ENCODE measurements at regions not wholly inside any gene's neighbourhood (a gene's known extent, or its start where the extent isn't known, plus 50 kb on each side); places are given as distances from the start of the nearest gene placed in this dataset.

DNA sequence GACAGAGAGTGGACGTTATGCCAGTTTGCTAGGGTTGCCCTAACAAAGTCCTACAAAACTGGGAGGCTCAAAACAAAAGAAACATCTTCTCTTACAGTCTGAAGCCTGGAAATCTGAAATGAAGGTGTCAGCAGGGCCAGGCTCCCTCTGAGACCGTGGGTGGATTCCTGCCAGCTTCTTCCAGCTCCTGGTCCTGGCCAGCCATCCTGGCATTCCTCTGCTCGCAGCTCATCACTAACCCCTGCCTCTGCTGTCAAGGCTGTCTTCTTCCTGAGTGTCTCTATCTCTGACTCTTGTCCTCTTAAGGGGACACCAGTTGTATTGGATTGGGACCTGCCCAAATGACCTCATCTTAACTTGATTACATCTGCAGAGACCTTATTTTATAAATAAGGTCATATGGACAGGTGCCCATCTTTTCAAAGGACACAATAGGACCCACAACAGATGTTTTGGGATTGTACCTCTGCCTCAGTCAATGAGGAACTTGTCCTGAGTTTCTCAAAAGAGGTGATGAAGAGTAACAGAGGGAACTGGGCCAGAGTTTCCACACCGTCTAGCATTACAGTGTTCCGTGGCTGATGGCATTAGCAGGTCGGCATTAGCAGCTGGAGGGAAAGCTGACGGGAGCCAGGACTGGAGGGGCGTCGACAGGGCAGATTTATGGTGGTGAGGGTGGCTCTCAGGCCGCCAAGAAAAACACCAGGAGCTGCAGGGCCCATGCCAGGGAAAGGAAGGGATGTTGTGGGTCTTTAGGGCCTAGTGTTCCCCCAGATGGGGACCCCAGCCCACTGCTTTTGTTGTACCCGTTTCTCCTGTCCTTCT is 157.3 kb downstream of the TBXT start:
- DNase-seq (ENCODE audit: low spot score): no peak

DNA sequence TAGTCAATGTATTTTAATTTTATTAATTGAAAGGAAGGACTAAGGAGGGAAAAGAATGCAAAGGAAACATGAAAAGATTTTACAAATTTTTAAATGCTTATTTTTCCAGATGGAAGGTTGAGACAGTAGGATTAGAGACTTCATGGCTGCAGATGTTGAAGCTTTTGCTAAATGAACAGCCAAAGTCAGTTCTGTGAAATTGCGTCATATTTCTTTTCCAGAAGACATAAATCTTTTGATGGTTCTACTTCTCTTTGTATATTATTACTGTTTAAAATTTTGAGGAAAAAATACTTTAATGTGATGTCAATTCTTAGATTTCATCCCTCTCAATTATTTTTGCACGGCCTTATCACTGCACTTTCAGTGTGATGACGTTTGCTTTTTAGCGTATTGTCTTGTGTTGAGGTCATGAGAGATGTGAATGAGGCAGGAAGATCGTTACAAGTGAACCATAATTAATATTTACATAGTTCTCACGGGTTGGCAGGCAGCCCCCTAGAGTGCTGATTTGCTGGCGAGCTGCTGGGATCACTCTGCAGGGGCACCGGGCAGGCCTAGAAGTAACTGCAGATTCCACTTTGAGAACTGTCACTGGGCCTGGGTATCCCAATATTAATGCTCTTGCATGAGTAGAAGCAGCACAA is 158.1 kb downstream of the TBXT start:
- DNase-seq (ENCODE audit: low spot score): no peak

DNA sequence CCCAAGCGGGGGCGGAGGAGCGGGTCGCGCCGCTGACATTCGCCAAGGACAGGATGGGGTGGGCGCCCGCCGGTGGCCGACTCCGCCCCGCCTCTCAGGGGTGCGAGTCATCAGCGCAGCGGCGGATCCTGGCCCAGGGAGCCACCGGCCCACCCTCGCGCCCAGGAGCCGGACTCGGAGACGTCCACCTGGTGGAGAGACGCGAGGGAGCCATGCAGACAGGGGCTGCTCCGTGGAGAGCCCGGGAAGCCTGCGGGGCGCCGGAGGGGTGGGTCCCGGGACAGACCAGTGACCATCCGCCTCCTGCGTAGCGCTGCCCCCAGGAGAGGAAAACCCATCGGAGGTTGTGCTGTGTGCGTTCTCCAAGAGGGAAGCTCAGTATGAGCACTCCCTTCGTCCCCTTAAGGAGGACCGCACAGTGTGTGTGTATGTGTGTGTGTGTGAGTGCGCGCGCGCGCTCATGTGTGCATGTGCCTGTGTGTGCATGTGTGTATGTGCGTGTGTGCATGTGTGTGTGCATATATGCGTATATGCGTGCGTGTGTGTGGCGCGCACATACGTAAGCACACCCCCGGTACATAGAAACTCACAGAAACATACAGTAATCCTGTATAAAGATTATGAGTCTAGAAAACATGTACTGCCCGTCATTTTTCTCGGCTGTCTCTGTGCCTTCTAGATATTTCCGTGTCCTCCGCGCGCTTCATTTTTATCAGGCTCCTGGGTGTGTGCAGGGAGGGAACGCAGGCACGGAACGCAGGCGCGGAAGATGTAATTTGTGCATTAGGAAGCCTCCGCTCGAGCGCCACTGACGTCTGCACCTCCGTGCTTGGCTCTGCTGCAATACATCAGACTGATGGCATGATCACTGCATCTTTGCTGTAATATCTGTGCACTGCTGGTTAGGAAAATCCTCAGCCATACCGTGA is 158.9 kb downstream of the TBXT start:
- DNase-seq (ENCODE audit: low spot score): no peak

DNA sequence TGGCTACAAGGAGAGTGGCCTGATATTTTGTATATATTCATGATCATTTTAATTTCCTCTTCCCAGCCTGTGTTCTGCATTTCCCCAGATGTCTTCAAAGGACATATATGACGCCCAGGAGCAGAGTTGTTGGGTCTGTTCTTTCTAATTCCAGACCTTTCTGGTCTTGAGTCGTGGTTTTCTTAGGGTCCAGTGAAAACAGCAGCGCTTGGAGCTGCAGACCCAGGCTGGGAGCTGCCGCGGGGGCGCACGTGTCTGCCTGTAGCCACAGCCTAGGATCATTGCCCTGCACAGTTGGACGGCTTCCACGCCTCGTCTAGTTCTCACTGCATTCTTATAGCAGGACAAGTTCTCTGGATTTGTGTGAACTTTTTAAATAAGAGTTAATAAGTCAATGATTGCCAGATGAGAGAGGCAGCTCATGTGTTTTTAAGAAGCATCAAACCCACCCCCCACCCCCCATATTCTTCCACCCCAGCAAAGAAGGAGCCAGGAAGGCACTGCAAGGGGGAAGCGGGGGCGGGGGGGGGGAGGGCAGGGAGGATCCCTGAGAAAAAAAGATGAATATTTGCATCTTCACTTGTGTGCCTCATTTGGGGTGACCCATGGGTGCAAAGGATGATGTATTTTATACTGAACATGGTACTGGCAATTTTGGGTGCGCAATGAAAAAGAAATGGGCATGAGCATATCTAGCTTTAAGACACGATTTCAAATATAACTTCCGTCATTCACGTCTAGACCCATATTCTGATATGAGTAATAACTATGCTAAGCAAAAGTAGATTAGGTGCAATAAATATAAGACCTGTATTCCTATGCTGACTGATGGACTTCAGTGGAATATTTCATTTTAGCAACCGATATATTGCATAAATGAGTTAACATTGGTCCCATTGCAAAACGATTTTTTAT is 160.0 kb downstream of the TBXT start:
- peak; percentile 50 for DNase-seq (ENCODE audit: low spot score)

DNA sequence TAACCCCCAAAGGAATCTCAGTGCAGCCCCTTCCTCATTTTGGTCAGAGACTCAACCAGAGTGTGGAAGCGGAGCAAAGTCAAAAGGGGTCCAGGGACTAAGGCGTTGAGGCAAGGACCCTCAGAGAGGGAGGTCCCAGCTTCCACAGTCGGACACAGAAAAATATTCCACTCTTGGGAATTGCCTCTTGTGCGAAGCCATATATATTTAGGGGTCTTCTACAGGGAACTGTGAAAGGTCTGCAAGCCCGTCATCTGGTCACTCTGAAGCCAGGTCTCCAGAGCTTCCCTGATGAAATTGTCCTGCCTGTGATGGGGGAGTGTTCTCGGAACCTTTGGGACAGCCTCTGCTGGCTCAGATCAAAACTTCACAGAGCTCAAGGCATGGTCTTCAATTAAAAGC is 160.8 kb downstream of the TBXT start:
- no peak for DNase-seq (ENCODE audit: low spot score)

DNA sequence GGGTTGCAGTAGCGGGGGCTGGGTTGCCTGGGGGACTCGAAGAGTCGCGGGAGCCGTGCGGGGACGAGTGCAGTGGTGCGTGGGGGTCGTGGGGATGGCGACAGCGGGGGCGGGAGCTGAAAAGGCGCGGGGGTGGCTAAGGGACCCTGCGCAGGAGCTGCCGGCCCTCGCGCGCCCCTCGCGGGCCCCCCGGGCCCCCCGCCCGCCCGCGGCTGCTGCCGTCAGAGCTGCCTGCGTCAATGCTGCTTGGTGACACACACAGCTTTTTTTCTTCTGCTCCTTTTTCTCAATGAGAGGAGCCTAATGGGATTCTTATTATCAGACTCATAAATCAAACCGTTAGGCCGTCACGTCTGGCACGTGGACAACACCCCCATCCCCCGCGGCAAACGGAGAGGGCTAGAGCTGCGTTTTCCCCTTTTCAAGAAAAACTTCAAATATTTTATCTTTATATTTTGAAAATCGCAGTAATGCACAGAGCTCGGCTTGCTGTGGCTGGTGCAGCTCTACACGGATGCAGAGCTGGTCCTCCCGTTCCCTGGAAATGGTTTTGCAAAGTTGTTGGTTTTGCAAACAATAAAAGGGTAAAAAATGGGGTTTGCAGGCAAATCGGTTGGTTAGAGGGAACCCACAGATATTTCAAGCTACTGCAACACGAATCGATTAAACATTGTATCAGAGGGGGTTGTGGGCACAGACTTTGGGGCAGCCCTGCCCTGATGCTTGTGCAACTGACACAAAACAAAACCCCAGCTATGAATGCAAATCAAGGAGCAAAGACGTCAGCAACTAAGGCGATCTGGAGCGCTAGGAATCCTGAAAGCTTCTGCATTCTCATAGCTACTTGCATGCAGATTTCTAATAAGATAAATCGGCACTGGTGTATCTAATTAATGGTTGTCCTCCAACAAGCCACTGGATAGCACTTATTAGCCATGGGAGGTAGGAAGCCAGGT is 161.4 kb downstream of the TBXT start:
- peak; percentile 62 for DNase-seq (ENCODE audit: low spot score)

DNA sequence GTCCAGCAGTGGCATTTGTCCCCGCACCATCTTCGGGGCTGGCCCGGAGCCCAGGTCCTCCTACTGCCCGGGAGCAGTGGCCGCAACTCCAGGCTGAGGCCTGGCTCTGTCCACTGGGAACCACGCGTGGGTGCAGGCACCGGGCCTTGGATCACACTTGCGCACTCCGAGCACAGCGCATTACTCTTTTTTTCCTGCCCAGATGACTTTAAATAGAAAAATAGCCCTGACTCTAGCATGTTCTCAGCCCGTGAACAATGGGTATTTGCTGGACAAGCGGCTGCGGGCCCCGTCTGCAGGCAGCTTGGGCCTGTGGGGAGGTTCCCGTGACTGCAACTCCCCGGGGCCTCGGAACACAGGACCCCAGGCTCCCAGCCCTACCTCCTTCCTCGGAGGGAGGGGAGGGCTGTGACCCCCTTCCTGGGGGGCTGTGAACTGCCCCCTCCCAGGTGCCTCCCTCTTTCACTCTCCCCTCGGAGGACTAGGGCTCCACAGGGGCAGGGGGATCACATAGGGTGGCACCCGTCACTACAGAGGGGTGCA is 162.2 kb downstream of the TBXT start:
- no peak for DNase-seq (ENCODE audit: low spot score)

DNA sequence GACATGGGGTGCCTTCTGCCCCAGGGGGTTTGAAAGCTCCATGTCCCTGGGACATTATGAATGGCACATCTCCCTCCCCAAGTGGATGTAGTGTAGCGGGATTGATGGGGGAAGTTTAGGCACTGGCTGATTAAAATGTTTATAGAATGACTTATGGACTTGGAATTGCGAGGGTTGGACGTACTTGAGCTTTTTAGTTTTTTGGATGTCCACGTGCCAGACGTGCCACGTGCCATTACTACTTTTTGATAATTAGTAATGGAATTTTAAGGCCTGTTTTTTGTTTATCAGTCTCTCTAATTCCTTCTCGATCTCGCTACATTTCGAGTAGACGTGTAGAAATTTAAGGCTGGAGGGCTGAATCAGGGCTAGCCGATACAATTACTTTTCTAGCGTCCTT is 162.8 kb downstream of the TBXT start:
- DNase-seq (ENCODE audit: low spot score): no peak

DNA sequence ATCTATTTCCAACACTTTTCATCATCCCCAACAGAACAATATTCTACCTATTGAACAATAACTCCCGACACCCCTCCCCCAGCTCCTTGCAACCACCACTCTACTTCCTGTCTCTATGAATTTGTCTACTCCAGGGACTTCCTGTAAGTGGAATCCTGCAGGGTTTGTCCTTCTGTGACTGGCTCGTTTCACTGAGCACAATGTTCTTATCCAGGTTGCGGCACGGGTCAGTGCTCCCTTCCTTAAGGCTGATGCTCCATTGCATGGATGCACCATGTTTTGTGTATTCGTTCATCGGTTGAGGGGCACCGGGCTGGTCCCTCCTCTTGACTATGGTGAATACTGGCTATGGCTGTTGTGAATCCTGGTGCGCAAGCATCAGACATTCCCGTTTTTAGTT is 163.2 kb downstream of the TBXT start:
- DNase-seq (ENCODE audit: low spot score): no peak

DNA sequence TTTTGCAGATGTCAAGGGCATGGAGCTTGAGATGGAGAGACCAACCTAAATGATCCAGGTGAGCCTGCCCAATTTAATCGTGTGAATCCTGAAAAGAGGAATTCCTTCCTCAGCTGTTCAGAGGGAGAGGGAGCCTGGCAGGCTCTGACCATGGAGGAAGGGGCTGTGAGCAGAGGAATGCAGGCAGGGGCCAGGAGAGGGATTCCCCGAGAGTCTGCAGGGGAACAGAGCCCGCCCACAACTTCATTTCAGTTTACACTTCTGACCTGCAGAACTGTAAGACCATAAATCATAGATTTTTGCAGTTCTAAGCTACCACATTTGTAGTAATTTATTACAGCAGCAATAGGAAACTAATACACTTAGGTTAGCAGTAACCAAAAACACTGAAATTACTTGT is 164.1 kb downstream of the TBXT start:
- no peak for DNase-seq (ENCODE audit: low spot score)

DNA sequence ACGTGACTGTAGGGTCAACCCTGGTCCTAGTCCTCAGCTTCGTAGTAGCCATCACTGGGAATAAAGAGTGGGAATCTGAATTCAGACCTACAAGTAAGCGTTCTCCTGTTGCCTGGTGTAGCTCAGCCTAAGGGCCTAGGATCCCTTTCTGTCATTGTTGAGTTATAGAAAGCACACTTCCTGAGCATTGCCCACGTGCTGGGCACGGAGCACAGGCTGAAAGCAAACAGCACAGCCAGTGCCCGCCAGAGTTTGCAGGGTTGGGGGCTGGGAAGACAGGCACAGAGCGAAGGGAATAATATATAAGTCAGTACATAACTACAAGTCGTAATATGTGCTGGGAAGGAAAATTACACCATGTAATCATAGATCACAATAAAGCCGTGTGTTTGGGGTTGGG is 166.3 kb downstream of the TBXT start:
- DNase-seq (ENCODE audit: low spot score): no peak

DNA sequence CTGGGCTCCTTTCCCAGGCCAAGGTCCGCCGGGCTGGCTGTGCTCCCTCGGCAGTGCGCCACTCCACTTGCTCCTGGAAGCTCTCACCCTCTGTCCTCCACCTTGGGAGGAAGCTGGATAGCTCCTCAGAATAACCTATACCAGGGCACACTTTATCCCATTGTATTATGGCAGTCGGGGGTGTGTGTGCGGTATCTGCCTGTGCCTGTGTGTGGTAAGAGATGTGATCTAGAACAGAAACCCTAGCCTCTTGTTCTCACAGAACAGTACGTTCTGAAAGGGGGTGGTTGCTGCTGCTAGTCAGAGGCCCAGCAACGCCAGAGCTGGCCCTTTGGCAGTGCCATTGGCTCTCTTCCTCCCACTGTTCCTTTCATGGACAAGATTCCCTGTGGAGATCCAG is 168.4 kb downstream of the TBXT start:
- DNase-seq (ENCODE audit: low spot score): no peak

DNA sequence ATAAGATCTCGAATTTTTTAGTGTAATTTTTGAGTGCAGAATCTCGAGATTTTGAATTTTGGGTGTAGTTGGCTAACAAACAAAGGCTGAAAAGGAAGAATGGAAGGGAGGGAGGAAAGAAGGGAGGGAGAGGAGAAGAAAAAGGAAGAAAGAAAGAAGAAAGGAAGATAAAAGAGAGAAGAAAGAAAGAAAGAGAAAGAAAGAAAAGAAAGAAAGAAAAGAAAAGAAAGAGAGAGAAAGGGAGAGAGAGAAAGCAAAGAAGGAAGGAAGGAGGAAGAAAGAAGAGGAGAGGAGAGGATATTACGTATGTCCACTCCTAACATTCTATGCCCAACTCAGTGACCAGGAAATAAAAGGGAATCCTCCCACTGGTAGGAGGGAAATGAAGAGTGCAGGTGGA is 169.6 kb downstream of the TBXT start:
- DNase-seq (ENCODE audit: low spot score): no peak

DNA sequence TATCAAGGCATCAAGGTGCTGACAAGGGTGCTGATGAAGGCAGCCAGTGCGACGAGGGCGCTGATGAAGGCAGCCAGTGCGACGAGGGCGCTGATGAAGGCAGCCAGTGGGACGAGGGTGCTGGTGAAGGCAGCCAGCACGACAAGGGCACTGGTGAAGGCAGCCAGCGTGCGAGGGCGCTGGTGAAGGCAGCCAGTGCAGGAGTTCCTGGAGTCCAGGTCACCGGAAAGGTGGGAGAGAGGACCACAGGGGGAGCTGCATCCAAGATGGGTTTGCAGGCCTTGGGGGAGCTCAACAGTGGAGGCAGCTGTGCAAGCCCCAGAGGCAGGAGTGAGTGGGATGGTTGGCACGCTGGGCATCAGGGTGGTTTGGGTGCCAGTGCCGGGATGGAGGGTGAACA is 176.3 kb downstream of the TBXT start:
- DNase-seq (ENCODE audit: low spot score): no peak

DNA sequence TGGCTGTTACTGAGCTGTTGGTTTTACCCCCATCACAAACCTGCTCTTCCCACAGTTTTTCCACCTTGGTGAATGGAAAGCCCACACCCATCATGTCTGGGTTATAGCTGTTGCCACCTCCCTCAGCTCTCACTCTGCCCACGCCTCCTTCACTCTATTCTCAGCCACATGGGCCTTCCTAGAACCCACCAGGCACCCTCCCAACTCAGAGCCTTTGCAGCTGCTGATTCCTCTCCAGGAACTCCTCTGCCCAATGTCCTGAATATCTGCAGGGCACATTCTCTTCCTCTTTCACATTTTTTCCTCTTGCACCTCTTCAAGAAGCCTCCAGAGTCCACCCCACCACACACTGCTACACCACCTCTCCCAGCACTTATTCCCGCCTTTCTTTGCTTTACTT is 177.4 kb downstream of the TBXT start:
- DNase-seq (ENCODE audit: low spot score): no peak

DNA sequence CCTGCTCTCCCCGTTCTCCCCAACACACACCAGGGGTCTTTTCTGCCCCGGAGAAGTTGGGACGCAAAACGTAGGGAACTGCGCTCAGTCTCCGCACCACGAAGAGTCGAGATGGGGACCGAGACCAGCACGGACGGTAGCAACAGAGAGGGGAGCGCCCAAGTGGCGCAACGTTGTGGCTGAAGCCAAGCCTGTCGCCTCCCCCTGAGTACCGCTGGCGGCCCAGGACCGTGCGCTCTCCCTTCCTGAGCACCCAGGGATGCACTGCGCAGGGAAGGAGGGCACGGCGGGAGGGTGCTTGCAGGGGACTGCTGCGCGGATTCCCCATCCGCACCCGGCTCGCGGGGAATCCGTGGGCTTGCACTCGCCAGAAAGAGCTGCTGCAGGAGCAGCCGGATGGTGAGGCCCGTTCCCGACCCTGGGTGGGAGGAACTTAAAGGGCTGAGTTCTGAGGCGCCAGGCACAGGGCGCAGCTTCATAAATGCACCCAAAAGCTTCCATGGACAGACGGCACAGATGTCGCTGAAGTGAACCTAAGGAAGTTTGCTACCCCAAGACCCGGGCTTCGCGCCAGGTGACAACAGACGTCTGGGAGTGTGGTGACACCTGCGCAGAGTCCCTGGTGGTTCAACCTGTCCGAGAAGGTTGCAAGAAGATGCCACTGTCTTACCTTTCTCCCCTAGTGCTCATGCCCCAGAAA is 178.7 kb downstream of the TBXT start:
- no peak for DNase-seq (ENCODE audit: low spot score)

DNA sequence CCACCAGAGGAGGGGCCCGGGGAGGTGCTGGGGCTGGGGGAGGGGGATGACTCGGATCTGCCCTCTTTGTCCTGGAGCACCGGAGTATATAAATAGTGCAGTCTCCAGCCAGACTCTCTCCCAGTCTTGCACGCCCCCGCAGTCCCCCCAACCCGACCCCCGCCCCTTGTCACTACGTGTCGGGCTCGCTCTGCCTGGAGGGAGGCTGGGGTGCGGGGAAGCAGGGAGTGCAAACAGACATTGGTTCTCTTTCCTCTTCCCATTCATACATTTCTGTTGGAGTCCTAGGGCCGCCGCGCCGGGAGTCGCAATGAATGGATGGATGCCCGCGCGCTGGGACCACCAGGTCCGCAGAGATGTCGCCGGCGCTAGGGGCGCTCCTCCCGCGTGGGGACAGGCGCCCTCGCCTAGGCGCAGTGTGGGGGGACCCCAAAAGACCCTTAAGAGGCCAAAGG is 179.3 kb downstream of the TBXT start:
- no peak for DNase-seq (ENCODE audit: low spot score)

DNA sequence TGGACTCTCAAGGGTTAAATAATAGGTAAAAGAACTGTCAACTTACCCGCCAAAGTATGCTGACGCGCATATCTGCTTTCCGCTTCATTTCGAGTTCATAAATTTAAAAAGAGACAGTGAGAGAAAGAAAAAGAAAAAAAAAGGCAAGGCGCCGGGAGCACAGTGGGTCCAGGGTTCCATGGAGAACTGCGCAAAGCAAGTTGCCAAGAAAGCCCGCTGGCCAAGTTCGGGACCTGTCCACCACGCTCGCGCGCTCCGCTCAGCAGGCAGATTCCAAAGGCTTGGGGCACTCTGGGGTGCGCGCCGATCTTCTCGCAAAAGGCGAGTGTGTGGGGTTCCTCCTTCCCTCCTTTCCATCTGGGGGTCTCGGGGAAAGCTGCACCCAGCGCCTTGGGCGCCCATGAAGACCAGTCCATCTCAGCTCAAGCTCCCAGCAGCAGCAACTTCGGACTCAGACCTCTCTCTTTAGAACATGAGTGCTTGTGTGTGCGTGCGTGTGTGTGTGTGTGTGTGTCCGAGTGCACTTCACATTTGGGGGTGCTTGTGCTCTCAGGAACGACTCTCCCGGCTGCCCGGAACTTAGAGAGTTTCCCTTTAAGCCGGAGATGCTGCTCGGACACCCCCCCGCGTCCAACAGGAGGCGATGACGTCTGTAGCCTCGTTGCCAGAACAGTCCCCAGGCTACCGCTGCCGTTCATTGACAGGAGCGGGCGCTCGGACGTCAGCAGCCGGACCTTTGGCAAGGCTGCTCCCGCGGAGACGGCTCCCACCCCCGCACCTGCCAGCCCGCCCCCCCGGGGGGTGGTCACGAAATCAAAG is 180.0 kb downstream of the TBXT start:
- DNase-seq (ENCODE audit: low spot score): peak; percentile 80

Data from AG08395 (cell line).